SKM-1 treated with dmso at 0.1 percent for 144 hours (cell line): ENCODE measurements at regions not wholly inside any gene's neighbourhood (a gene's known extent, or its start where the extent isn't known, plus 50 kb on each side); places are given as distances from the start of the nearest gene placed in this dataset.
"Not testable (repeated sequence)": the region's sequence is repeated elsewhere in the genome, so short reads cannot be mapped to it uniquely, and the experiment has no call there.

Source experiments
- DNase-seq: peaks from one replicate; lab custom pipeline; 2025; ENCODE audit not compliant: unreplicated experiment; lab: John Stamatoyannopoulos, UW

GRCh38 chr21:35510957-35511695, 462.0 kb upstream of the RUNX1 start:
- DNase-seq: no peak

DNA sequence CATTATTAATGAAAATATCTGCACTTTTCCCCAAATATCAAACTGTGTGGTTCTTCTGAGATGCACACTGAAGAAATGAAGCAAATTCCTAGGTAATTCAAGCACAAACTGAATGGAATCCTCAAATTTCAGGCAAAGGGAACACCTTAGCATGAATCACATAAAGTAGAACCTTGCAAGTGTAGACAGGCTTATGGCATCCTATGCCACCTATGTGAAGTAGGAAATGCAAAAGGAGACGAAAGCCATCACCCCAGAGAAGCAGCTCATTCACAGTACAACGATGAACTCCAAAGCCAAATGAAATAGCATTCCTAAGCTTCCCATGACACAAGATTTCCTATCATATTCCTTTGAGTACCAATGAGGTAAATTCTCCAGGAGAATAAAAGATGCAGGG, 461.2 kb upstream of the RUNX1 start:
- DNase-seq: no peak

DNA sequence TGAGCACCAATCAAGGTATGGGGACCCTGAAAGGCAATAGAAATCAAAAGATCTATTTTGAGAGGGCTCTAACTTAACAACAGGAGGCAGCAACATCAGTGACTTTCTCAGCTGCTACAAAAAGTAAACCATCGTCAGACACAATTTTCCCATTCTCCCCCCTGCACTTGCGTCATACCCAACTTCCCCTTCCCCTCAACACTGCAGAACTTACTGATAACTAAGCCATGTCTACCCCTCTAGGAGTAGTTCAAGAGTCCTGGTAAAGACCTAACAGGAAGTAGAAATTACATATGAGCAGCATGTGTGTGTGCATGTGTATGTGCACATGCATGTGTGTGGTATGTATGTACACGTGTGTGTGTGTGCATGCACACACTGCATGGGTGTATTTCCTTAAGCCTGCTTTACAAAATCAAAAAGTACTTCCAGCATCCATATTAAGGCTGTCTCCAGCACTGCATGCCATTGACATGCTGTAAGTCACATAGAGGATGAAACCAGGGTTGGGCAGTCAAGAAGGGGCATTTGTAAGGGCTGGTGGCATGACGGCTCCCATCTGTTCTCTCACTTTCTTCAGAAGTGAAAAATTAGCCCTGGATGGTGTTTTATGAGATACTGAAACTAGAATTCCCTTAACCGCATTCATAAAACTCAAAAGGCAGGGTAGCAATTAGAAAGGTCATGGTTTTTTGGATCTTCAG, 460.1 kb upstream of the RUNX1 start:
- DNase-seq: peak; percentile 85

DNA sequence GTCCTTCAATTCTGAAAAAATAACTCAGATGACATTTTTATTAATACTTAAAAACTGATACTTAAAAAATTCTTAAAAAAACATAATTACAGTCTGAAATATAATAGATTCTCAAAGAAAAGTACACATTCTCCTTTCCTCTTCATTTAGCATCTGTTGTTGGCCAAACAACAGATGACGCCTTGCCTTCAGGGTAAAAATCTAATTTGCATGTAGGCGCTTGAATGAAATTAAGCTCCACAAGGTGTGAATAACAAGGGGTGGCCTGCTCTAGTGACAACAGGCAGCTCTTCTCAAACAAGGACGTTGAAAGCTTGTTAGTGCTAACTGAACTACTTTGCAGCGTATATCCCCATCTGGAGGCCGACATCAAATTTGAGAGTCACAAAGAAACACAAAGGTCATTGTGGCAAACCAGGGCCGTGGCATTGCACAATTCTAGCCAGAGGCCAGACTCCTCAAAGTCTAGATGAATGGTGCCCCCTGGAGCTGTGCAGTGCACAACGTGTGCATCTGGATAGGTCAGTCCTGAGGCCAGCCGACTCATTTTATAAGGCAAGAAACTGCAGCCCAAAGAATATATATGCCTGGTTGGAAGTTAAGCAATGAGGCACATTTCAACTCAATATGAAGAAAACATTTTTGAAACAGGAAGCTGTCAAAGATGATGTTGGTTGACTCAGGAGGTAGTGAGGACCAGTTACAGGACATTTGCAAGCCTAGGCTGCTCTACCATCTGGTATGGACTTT, 459.2 kb upstream of the RUNX1 start:
- DNase-seq: peak; percentile 92

DNA sequence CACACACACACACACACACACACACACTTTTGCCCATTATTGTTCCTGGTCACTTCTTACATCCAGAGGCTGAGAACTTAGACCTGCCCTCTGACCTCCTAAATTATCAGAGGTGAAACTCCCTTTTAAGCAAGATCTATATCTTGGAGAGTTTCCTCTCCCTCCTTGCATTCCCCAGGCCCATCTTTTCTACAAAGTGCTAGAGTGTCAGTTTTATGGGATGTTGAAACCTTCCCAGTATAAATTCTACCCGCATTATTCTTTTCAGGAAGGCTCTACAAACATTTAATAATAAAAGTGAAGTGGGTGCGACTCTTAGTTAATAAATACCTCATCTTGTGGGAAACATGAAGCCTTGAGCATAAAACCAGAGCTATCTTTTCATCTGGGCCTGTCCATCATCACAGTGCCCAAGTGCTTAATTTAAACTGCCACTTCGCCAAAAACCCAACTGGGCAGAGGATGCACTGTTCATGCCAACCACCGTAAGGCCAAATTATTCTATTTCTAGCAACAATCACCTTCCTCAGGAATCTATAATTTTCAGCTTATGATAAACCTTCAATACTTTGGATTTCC, 458.2 kb upstream of the RUNX1 start:
- DNase-seq: no peak

DNA sequence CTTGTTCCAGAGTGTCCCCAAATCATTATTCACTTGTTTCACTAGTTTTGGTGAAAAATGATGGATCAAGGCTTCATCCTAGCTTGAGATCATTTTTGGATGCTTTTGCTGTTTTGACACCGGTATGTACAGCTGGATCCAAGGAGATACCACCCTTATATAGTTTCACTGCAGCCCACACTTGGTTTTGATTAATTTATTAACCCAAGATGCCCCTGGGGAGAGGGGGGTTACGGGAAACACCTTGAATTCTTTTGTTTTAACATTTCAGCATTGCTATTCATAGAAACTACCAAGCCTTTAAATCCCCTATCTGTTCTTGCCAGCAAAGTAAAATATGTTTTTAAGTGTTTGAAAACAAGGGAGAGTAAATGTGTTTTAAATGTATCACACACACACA, 457.7 kb upstream of the RUNX1 start:
- DNase-seq: no peak

DNA sequence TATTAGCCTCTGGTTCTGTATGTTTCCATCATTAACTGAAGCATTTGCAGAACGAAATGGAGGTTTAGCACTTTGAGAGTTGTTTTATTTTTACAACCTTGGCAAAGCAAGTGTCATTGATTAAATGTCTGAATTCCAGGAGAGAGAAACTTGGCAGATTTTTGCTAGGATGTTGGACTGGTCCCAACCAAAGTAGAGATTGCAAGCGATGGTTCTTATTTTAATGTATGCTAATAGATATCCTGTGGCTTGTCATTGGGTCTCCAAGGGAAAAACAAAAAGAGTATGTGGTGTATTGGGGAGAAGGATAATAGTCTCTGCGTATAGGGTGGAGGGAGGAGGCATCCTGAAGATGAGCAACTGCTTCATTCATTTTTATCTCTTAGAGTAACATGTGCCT, 457.2 kb upstream of the RUNX1 start:
- no peak for DNase-seq

DNA sequence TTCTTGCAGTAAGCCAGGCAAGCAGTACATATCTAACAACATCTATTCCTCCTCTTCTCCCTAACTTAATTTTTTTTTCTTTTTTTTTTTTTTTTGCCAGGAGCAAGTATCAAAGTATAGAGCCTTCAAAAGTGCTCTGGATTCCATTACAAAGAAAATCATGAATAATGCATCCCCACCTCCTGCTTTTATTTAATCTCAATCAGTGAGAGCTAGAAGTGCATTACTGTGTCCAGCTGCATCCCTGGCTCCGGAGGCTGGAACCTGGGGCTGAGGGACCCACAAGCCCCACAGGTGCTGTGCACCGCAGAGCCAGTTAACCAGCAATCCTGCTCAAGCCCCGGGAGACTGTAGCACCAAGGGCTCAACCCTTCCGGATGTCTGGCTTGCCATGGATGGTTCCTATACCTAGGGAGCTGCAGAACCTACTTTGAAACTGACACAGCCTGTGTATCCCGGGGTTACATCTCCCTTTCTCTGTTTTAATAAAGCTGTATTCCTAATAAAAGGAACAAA, 455.9 kb upstream of the RUNX1 start:
- DNase-seq: no peak

DNA sequence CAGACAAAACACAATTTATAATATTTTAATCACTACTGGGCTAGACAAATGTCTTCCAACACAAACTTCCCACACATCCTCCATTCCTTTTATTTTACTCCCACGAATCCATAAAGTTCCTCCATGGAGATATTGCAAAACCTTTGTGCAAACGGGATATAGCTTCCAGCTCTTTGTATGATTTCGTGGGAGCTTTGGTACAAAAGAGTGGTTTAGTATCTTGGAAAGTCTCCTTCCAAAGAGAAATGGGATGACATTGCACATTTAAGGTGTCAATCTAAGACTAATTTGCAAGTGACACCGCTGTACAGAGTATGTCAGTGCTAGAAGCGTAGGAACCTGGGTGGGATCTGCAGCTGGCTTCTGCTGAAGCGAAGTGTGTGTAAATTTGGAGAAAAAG, 455.2 kb upstream of the RUNX1 start:
- no peak for DNase-seq

DNA sequence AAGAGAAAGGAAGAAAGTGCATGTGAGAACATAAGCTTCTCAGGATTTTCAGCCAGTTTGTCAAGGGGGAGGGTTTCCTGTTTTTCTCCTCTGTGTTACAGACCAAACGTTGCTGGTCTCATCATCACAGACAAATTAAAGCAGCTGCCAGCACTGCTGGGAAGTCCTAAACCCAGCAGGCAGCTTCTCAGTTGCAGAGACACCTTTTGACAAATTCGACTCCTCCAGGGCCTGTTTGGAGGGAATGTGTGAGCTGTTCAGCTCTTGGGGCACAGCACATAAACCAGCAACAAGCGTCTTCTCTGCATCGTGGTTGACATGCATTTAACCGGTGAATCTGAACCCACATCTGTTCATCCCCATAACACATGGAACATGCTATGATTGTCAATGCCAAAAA, 454.6 kb upstream of the RUNX1 start:
- no peak for DNase-seq

DNA sequence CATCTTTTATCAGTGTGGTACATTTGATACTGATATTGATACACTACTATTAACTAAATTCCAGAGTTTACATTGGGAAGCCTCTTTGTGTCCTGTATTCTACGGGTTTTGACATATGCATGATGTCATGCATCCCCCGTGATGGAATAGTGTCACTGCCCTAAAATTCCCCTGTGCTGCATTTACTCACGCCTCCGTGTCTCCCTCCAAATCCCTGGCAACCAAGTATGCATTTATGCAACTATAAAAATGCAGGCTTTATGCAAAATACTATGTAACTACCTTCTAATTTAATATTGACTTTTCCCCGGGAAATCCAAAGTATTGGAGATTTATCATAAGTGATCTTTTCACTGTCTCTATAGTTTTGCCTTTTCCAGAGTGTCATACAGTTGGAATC, 453.7 kb upstream of the RUNX1 start:
- no peak for DNase-seq

DNA sequence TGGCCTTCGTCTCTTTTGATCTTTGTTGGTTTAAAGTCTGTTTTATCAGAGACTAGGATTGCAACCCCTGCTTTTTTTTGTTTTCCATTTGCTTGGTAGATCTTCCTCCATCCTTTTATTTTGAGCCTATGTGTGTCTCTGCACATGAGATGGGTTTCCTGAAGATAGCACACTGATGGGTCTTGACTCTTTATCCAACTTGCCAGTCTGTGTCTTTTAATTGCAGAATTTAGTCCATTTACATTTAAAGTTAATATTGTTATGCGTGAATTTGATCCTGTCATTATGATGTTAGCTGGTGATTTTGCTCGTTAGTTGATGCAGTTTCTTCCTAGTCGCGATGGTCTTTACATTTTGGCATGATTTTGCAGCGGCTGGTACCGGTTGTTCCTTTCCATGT, 448.4 kb upstream of the RUNX1 start:
- DNase-seq: not testable (repeated sequence)

GRCh38 chr21:35491920-35492678, 443.0 kb upstream of the RUNX1 start:
- peak; percentile 87 for DNase-seq

- DNase-seq: no peak
Measured at GRCh38 chr21:35491114-35491513, 442.0 kb upstream of the RUNX1 start.

DNA sequence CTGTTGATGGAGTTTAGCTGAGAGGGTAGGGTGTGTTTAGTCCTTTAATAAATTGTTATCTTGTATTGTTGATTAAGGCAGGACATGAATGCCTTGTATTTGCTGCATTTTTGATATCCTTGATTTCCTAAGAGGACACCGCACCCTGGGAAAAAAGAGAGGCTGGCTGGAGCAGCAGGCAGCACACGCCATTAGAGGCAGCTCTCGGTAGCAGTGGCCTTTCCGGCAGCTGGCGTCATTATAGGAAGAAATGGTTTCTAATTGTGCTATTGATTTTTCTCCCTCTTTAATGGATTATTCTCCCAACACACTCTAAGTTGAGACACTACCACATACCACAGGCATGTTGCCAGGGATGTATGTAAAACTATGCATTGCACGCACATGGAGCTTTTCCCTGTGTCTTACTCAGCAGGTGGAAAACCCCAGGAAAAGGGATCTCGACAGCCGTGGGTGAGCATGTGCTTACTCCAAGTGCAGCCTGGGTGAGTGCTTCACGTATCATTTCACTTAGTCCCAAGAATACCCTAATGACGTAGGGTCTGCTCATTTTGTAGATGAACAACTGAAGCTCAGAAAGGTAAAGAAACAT, 440.4 kb upstream of the RUNX1 start:
- no peak for DNase-seq

DNA sequence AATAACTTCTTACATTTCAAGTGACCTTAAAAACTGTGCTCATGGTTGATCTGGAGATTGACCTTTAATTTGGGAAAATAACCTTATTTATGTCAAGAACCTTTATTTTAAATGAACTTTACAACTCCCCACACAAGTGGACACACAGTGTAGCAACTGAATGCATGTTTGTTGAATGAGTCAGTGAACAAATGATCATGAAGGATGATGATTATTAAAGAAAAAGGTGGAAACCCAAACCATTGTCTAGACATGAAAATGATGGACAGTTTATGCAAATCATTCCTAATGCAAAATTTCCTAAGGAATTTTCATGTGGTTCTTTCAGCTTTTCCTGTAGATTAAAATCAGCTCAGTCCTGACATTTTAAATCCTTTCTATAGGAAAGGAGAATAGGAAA, 439.8 kb upstream of the RUNX1 start:
- DNase-seq: no peak

DNA sequence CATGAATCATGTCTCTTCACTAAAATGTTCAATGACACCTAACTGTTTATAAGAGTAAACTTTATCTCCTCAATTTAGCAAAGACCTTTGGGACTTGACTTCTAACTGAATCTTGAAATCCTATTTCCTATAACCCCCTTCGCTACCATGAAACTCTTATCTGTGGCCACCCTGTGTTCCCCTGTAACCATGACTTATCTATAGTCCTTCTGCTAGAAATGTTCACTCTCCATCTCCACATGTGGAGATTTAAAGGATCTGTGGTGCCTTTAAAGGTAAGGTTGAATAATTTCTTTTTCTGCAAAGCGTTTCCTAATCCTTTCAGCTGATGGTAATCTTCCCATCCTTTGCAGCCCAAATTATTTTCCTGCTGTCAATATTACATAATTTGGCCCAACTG, 436.3 kb upstream of the RUNX1 start:
- no peak for DNase-seq

DNA sequence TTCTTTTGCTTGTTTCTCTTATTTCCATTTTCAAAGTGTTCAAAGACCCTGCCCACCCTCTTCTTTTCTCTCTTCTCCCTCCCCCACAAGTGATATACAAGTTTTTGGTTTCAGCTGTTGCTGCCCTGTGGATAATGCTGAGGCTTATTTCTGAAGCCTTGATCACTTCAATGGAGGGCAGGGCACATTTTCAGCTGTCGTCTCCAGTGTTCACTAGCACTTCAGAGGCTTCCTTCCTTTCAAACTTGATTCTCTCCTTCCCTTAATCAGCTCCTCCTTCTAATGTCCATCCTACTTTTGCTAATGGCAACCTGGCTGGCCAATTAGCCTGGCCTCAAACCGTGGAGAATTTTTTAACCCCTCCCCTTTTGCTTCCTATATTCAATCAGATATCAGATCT, 435.7 kb upstream of the RUNX1 start:
- DNase-seq: no peak

DNA sequence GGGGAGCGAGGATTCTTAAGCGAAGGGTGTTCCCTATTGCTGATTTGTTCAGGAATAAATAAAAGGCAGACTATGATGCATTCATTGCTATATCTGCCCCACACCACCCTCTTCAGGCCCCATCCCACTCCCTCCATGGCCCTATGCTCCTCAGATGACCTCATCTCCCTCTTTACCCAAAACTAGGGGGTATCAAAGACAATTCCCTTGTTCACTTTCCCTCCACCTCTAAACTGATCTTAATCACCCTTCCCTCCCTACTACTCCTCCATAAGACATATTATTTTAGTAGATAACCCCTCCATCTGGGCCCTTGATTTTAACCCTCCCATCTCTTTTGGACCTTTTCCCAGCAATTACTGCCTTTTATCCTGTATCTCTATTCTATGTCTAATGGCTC, 434.9 kb upstream of the RUNX1 start:
- DNase-seq: no peak

DNA sequence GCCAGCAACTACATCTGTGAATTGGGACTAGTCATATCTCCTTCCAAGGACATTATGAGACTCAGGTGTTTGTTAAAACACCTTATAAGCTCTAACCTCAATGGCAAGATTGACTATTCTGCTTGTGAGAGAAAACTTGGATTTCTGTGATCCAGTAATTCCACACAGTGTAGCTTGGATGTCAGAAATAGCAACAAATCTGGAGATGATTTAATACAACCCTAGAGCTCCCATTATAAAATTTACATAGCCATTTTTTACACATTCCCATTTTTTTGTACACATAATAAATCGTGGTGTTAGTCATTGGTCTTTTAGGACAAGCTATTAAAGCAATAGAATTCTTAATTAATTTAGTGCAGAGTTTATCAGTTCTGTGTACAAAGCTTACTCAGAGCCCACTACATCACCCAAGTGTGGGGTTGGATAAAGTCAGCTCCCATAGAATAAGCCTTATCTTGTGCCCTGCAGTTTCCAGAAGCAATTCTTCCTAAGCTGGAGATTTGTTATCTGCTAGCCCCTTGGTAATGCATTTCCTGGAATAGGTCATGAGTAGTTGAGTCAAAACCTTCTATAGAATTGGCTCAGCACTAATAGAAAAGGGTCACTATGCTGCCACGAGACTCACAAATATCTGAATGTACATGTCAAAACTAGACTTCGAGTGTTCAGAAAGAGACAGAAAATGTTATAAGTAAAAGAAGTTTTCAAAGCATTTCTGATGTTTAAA, 434.0 kb upstream of the RUNX1 start:
- no peak for DNase-seq
